ENCODE measurements at regions not wholly inside any gene's neighbourhood (a gene's known extent, or its start where the extent isn't known, plus 50 kb on each side); places are given as distances from the start of the nearest gene placed in this dataset.

GRCh38 chr9:30943446-30944224, 1440.8 kb upstream of the ACO1 start:
- Mint-ChIP-seq H3K27me3 (no peaks in the 10 kb centered on the region), H3K27ac (no peak overlapping the region), H3K9me3 (peaks cover 3 to 11% (median 4%) of the 10 kb centered on the region in 3 donors), H3K4me1 (no peaks in the 10 kb centered on the region), H3K36me3 (no peaks in the 10 kb centered on the region), H3K4me3 (no peak overlapping the region)
- no peak for DNase-seq
- Histone ChIP-seq H3K27me3 (replicated peaks in 1 of 2; ENCODE audit: control insufficient read depth in 2 of 2, extremely low read depth in 1 of 2, insufficient read depth in 2 of 2, low read length in 1 of 2) (no peaks in the 10 kb centered on the region), H3K4me3 (ENCODE audit: control insufficient read depth in 1 of 2, extremely low read depth in 1 of 2, low read length in 1 of 2) (no peak overlapping the region), H3K4me1 (ENCODE audit: control insufficient read depth in 1 of 2, extremely low read depth in 1 of 2, insufficient read depth in 2 of 2, low read length in 2 of 2) (no peaks in the 10 kb centered on the region), H3K27ac (ENCODE audit: low read length) (no peak overlapping the region), H3K9me3 (no peaks in the 10 kb centered on the region), H3K36me3 (ENCODE audit: control insufficient read depth in 2 of 2, extremely low read depth in 1 of 2, insufficient read depth in 1 of 2, low read length in 1 of 2) (no peaks in the 10 kb centered on the region)
- WGBS (ENCODE audit: insufficient coverage): 88% methylated on average over 19 of the region's 21 CpGs
- CTCF ChIA-PET: interaction anchor here in 1 of 2 donors (0.6 kb wide), 1 partner anchor 18 kb away, joined by 5 read pairs; no protein-coding TSS in a partner anchor
- ATAC-seq (replicated peaks in 1 of 4): no peak
- POLR2A ChIA-PET: no interaction called here

GRCh38 chr9:30944225-30944569, 1440.2 kb upstream of the ACO1 start:
- H3K9me3 Mint-ChIP-seq: peaks cover 4 to 16% (median 8%) of the 10 kb centered on the region in 3 donors
- ChIA-PET CTCF (interaction anchor here in 1 of 2 donors (0.6 kb wide), 1 partner anchor 17 kb away, joined by 5 read pairs; no protein-coding TSS in a partner anchor), POLR2A (no interaction called here)
- no peaks in the 10 kb centered on the region for H3K27me3 Mint-ChIP-seq
- Histone ChIP-seq H3K4me3 (ENCODE audit: control insufficient read depth in 1 of 2, extremely low read depth in 1 of 2, low read length in 1 of 2) (no peak overlapping the region), H3K4me1 (ENCODE audit: control insufficient read depth in 1 of 2, extremely low read depth in 1 of 2, insufficient read depth in 2 of 2, low read length in 2 of 2) (no peaks in the 10 kb centered on the region), H3K27ac (ENCODE audit: low read length) (no peak overlapping the region), H3K36me3 (ENCODE audit: control insufficient read depth in 2 of 2, extremely low read depth in 1 of 2, insufficient read depth in 1 of 2, low read length in 1 of 2) (no peaks in the 10 kb centered on the region), H3K27me3 (replicated peaks in 1 of 2; ENCODE audit: control insufficient read depth in 2 of 2, extremely low read depth in 1 of 2, insufficient read depth in 2 of 2, low read length in 1 of 2) (no peaks in the 10 kb centered on the region), H3K9me3 (no peaks in the 10 kb centered on the region)
- H3K27ac Mint-ChIP-seq: no peak overlapping the region
- no peak for ATAC-seq (replicated peaks in 1 of 4)
- no peaks in the 10 kb centered on the region for H3K36me3 Mint-ChIP-seq
- 69% methylated on average over 6 of the region's 6 CpGs for WGBS (ENCODE audit: insufficient coverage)
- no peak for DNase-seq
- no peak overlapping the region for H3K4me3 Mint-ChIP-seq
- H3K4me1 Mint-ChIP-seq: no peaks in the 10 kb centered on the region

DNA sequence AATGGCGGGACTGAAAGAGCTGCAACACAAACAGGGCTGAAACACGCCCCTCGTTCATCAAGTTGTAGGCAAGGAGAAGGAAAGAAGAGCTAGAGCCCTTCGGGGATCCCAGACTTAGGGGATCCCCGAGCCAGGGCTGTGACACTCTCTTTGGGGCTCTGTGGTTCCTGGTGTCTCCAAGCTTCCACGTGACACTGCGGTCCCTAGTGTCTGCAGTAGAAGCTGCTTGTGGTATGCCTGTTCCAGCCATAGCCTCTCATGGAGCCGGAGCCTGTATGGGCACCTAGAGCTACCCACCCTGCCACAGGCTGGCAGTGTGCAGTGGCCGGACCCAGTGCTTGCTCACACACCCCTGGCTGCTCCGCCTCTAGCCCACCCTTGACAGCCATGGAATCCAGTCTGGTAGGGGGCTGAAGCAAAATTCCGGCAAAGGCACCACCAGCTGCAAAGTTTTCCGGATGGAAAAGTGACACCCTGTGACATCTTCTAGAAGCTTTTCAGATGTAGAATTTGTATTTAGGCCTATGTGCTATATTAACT, 1439.6 kb upstream of the ACO1 start:
- no peak overlapping the region for H3K27ac ChIP-seq (ENCODE audit: low read length)
- POLR2A ChIA-PET: no interaction called here
- Mint-ChIP-seq H3K4me3 (no peak overlapping the region), H3K27ac (no peak overlapping the region), H3K27me3 (no peaks in the 10 kb centered on the region), H3K36me3 (no peaks in the 10 kb centered on the region), H3K9me3 (peaks cover 4 to 16% (median 8%) of the 10 kb centered on the region in 3 donors), H3K4me1 (no peaks in the 10 kb centered on the region)
- no peak for DNase-seq
- 92% methylated on average over 8 of the region's 12 CpGs for WGBS (ENCODE audit: insufficient coverage)
- H3K4me3 ChIP-seq (ENCODE audit: control insufficient read depth in 1 of 2, extremely low read depth in 1 of 2, low read length in 1 of 2): no peak overlapping the region
- CTCF ChIA-PET: no interaction called here
- no peaks in the 10 kb centered on the region for H3K9me3 ChIP-seq
- no peaks in the 10 kb centered on the region for H3K27me3 ChIP-seq (replicated peaks in 1 of 2; ENCODE audit: control insufficient read depth in 2 of 2, extremely low read depth in 1 of 2, insufficient read depth in 2 of 2, low read length in 1 of 2)
- no peak for ATAC-seq (replicated peaks in 1 of 4)
- H3K4me1 ChIP-seq (ENCODE audit: control insufficient read depth in 1 of 2, extremely low read depth in 1 of 2, insufficient read depth in 2 of 2, low read length in 2 of 2): no peaks in the 10 kb centered on the region
- H3K36me3 ChIP-seq (ENCODE audit: control insufficient read depth in 2 of 2, extremely low read depth in 1 of 2, insufficient read depth in 1 of 2, low read length in 1 of 2): no peaks in the 10 kb centered on the region

DNA sequence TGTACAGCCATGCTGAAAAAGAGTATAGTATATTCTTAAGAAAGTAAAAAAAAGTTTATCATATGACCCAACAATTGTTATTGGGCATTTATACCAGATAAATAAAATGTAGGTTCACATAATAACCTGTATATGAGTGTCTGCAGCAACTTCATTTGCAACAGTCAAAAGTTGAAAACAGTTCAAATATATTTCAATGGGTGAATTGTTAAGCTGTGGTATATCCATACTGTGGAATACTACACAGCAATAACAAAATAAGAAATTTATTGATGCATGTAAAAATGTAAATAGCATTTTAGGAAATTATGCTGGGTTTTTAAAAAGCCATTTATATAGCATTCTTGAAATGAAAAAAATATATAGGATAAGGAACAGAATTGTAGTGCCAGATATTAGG, 1420.1 kb upstream of the ACO1 start:
- ATAC-seq (replicated peaks in 1 of 4) (no peak), DNase-seq (no peak)

GRCh38 chr9:30967476-30967875, 1417.0 kb upstream of the ACO1 start:
- WGBS (ENCODE audit: insufficient coverage): no CpG with 5 or more reads among the region's 1 CpG
- CTCF ChIA-PET: no interaction called here
- no peak for ATAC-seq (replicated peaks in 1 of 4)

More for the DNA sequence above, 1420.1 kb upstream of the ACO1 start:
- CTCF ChIA-PET: no interaction called here
- Mint-ChIP-seq H3K36me3 (no peaks in the 10 kb centered on the region), H3K27ac (no peak overlapping the region), H3K27me3 (peaks cover 0 to 8% of the 10 kb centered on the region in 2 donors), H3K4me1 (no peaks in the 10 kb centered on the region), H3K9me3 (peaks cover 0 to 13% (median 0%) of the 10 kb centered on the region in 3 donors), H3K4me3 (no peak overlapping the region)
- POLR2A ChIA-PET: no interaction called here
- H3K27ac ChIP-seq (ENCODE audit: low read length): no peak overlapping the region
- H3K36me3 ChIP-seq (ENCODE audit: control insufficient read depth in 2 of 2, extremely low read depth in 1 of 2, insufficient read depth in 1 of 2, low read length in 1 of 2): no peaks in the 10 kb centered on the region
- no peaks in the 10 kb centered on the region for H3K27me3 ChIP-seq (replicated peaks in 1 of 2; ENCODE audit: control insufficient read depth in 2 of 2, extremely low read depth in 1 of 2, insufficient read depth in 2 of 2, low read length in 1 of 2)
- H3K9me3 ChIP-seq: no peaks in the 10 kb centered on the region
- H3K4me3 ChIP-seq (ENCODE audit: control insufficient read depth in 1 of 2, extremely low read depth in 1 of 2, low read length in 1 of 2): no peak overlapping the region
- H3K4me1 ChIP-seq (ENCODE audit: control insufficient read depth in 1 of 2, extremely low read depth in 1 of 2, insufficient read depth in 2 of 2, low read length in 2 of 2): no peaks in the 10 kb centered on the region

DNA sequence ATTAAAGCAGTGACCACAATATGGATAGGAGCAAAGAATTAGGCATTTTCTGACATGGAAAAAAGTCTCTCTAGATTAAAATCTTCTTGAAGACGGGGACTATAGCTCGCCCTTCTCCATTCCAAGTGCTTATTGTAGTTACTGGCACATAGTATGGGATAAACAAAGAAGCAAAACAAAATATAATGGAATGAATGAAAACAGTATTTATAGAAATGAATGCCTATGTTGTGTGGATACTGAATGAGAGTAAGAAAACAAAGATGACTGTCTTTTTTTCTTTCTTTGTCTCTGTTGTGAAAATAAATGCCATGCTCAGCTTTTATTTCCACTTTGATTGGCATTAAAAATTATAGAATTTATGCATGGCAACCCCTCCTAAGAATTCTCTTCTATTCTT, 1414.3 kb upstream of the ACO1 start:
- Mint-ChIP-seq H3K36me3 (no peaks in the 10 kb centered on the region), H3K9me3 (no peaks in the 10 kb centered on the region), H3K27ac (no peak overlapping the region), H3K4me1 (peaks cover 0 to 2% (median 2%) of the 10 kb centered on the region in 3 donors), H3K27me3 (peaks cover 0 to 5% of the 10 kb centered on the region in 2 donors), H3K4me3 (no peak overlapping the region)
- Histone ChIP-seq H3K27me3 (replicated peaks in 1 of 2; ENCODE audit: control insufficient read depth in 2 of 2, extremely low read depth in 1 of 2, insufficient read depth in 2 of 2, low read length in 1 of 2) (no peaks in the 10 kb centered on the region), H3K9me3 (no peaks in the 10 kb centered on the region), H3K36me3 (ENCODE audit: control insufficient read depth in 2 of 2, extremely low read depth in 1 of 2, insufficient read depth in 1 of 2, low read length in 1 of 2) (no peaks in the 10 kb centered on the region), H3K4me1 (ENCODE audit: control insufficient read depth in 1 of 2, extremely low read depth in 1 of 2, insufficient read depth in 2 of 2, low read length in 2 of 2) (no peaks in the 10 kb centered on the region), H3K4me3 (ENCODE audit: control insufficient read depth in 1 of 2, extremely low read depth in 1 of 2, low read length in 1 of 2) (no peak overlapping the region), H3K27ac (ENCODE audit: low read length) (no peak overlapping the region)
- POLR2A ChIA-PET: no interaction called here
- DNase-seq (no peak), ATAC-seq (replicated peaks in 1 of 4) (no peak)
- 83% methylated on average over 1 of the region's 2 CpGs for WGBS (ENCODE audit: insufficient coverage)
- CTCF ChIA-PET: no interaction called here

More at GRCh38 chr9:30967476-30967875, 1417.0 kb upstream of the ACO1 start:
- Mint-ChIP-seq H3K9me3 (peaks cover 0 to 10% (median 0%) of the 10 kb centered on the region in 3 donors), H3K4me1 (peaks cover 0 to 2% (median 2%) of the 10 kb centered on the region in 3 donors), H3K27me3 (peaks cover 0 to 6% of the 10 kb centered on the region in 2 donors), H3K4me3 (no peak overlapping the region), H3K36me3 (no peaks in the 10 kb centered on the region), H3K27ac (no peak overlapping the region)
- H3K9me3 ChIP-seq: no peaks in the 10 kb centered on the region
- no peak for DNase-seq
- H3K27me3 ChIP-seq (replicated peaks in 1 of 2; ENCODE audit: control insufficient read depth in 2 of 2, extremely low read depth in 1 of 2, insufficient read depth in 2 of 2, low read length in 1 of 2): no peaks in the 10 kb centered on the region
- H3K36me3 ChIP-seq (ENCODE audit: control insufficient read depth in 2 of 2, extremely low read depth in 1 of 2, insufficient read depth in 1 of 2, low read length in 1 of 2): no peaks in the 10 kb centered on the region
- no peaks in the 10 kb centered on the region for H3K4me1 ChIP-seq (ENCODE audit: control insufficient read depth in 1 of 2, extremely low read depth in 1 of 2, insufficient read depth in 2 of 2, low read length in 2 of 2)
- H3K27ac ChIP-seq (ENCODE audit: low read length): no peak overlapping the region
- POLR2A ChIA-PET: no interaction called here
- no peak overlapping the region for H3K4me3 ChIP-seq (ENCODE audit: control insufficient read depth in 1 of 2, extremely low read depth in 1 of 2, low read length in 1 of 2)

Data from T-cell (primary cell).